ENCODE measurements at regions not wholly inside any gene's neighbourhood (a gene's known extent, or its start where the extent isn't known, plus 50 kb on each side); places are given as distances from the start of the nearest gene placed in this dataset.
"Not testable (repeated sequence)": the region's sequence is repeated elsewhere in the genome, so short reads cannot be mapped to it uniquely, and the experiment has no call there.

DNA sequence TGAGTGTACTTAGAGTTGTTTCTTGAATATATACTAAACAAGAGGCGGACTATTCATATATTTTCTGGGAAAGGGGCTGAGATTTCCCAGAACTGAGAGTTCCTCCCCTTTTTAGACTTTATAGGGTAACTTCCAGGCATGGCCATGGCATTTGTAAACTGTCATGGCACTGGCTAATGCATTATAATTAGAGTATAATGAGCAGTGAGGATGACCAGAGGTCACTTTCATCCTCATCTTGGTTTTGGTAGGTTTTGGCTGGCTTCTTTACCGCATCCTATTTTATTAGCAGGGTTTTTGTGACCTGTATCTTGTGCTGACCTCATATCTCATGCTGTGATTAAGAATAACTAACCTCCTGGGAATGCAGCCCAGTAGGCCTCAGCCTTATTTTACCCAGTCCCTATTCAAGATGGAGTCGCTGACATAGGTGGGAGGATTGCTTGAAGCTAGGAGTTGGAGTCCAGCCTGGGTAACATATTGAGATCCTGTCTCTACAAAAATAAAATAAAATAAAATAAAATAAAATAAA is 91.4 kb downstream of the MOBP start:
- H3K9me3 Mint-ChIP-seq = peaks cover 5% of the 10 kb centered on the region

DNA sequence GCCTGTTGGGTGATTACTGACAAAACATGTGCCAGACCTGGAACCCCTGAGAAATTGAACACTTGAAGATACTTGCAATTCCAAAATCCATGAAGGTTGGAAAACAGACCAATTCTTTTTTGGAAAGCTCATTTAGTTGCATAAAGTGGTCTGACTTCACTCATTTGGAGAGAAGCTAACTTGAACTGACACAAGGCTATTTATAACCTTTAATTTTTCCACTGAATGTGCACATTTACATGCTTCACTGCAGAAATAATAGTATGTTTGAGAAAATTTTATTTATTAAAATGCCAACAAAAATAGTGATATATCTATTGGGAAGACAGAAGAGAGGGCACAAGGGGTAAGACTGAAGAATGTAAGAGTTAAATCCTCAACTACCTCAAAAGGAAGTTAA is 92.1 kb downstream of the MOBP start:
- no peak overlapping the region for H3K4me3 Mint-ChIP-seq
- CTCF ChIA-PET = no interaction called here
- no peaks in the 10 kb centered on the region for H3K27me3 Mint-ChIP-seq (ENCODE audit: low read depth)
- H3K9me3 Mint-ChIP-seq = no peaks in the 10 kb centered on the region
- DNase-seq = no peak
- no peak overlapping the region for H3K27ac Mint-ChIP-seq
- no peaks in the 10 kb centered on the region for H3K4me1 Mint-ChIP-seq (ENCODE audit: low read depth)
- intact Hi-C loops (cut with micrococcal nuclease) = no loop called here
- no peaks in the 10 kb centered on the region for H3K36me3 Mint-ChIP-seq (ENCODE audit: low read depth)

More for the DNA sequence above, 91.4 kb downstream of the MOBP start:
- Mint-ChIP-seq H3K36me3 (ENCODE audit: low read depth) (no peaks in the 10 kb centered on the region), H3K4me1 (ENCODE audit: low read depth) (no peaks in the 10 kb centered on the region), H3K27ac (no peak overlapping the region), H3K4me3 (no peak overlapping the region), H3K27me3 (ENCODE audit: low read depth) (peaks cover 2% of the 10 kb centered on the region)
- no peak for DNase-seq
- CTCF ChIA-PET = no interaction called here
- intact Hi-C loops (cut with micrococcal nuclease) = no loop called here

DNA sequence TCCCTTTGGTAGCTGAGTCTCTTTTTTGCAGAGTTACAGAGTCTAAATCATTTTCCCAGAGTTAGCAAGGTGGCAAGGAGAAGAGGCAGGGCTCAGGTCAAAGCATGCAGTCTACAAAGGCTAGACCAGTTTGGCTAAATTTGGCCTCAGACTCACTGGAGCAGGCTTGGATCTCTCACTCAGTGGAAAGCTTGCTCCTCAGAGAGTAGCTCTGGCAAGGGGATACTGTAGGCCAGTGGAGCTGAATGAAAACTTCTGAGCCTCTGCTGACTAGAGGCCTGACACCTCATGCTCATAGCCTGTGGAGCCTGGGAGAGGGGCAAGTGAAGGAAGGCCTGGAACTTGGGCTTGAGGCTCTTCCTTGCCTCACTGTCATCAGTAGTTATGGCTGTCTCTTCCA is 101.0 kb downstream of the MOBP start:
- Mint-ChIP-seq H3K9me3 (no peaks in the 10 kb centered on the region), H3K4me3 (no peak overlapping the region), H3K27ac (no peak overlapping the region), H3K27me3 (ENCODE audit: low read depth) (peaks cover 6% of the 10 kb centered on the region), H3K36me3 (ENCODE audit: low read depth) (no peaks in the 10 kb centered on the region), H3K4me1 (ENCODE audit: low read depth) (no peaks in the 10 kb centered on the region)
- CTCF ChIA-PET = interaction anchor here (0.6 kb wide), 1 partner anchor 49 kb away, joined by 5 read pairs; no protein-coding TSS in a partner anchor
- no peak for DNase-seq
- intact Hi-C loops (cut with micrococcal nuclease) = no loop called here

DNA sequence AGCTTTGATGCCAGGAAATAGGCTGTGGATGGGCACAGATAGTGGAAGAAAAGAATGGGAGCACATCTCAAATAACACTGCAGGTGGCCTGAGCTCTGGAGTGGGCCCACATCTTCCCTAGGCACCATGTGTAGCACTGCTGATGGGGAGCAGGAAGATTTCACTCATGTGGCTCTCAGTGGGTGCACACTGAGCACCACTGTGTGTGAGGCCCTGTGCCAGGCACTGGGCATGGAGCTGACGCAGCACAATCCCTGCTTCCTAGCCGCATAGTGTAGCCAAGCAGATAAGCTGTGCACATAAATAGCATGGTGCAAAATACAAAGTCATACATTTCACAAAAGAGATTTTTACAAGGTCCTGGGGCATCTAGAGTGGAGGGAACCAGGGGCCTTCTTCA is 101.6 kb downstream of the MOBP start:
- H3K27ac Mint-ChIP-seq = no peak overlapping the region
- H3K27me3 Mint-ChIP-seq (ENCODE audit: low read depth) = peaks cover 6% of the 10 kb centered on the region
- no peak overlapping the region for H3K4me3 Mint-ChIP-seq
- intact Hi-C loops (cut with micrococcal nuclease) = no loop called here
- CTCF ChIA-PET = no interaction called here
- no peaks in the 10 kb centered on the region for H3K9me3 Mint-ChIP-seq
- H3K36me3 Mint-ChIP-seq (ENCODE audit: low read depth) = no peaks in the 10 kb centered on the region
- no peaks in the 10 kb centered on the region for H3K4me1 Mint-ChIP-seq (ENCODE audit: low read depth)
- no peak for DNase-seq

DNA sequence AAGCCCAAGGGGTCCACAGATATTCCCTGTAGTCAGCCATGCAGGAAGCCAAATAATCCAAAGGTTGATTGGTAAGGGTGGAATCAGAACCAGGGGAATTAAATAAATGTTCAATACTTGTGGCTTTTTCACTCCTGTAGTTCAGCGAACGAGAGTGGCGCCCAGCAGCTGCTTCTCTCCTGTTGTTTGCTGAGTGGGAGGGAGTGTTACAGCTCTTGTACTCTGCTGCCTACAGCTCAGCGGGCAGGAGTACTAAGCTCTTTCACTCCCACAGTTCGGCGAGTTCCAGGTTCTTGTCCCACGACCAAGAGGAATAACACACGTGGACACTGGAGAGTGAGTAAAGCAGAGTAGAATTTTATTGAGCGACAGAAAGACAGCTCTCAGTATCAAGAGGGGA is 105.9 kb downstream of the MOBP start:
- Mint-ChIP-seq H3K4me1 (ENCODE audit: low read depth) (no peaks in the 10 kb centered on the region), H3K4me3 (no peak overlapping the region), H3K9me3 (no peaks in the 10 kb centered on the region), H3K36me3 (ENCODE audit: low read depth) (no peaks in the 10 kb centered on the region), H3K27me3 (ENCODE audit: low read depth) (peaks cover 2% of the 10 kb centered on the region), H3K27ac (no peak overlapping the region)
- no peak for DNase-seq
- intact Hi-C loops (cut with micrococcal nuclease) = no loop called here
- CTCF ChIA-PET = no interaction called here

DNA sequence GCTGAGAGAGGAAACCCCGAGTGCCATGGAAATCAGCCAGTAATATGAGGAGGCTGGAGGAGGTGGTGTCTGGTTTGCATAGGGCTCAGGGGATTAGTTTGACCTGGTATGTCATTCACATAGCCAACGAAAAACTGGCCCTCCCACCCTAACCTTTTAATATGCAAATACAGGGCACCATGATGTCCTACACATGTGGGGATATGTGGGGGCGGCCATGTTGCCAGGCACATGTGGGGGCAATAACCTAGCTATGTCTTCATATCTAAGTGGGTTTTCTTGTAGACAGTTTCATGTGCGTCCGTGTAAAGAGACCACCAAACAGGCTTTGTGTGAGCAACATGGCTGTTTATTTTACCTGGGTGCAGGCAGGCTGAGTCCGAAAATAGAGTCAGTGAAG is 110.1 kb downstream of the MOBP start:
- intact Hi-C loops (cut with micrococcal nuclease) = no loop called here
- no peak overlapping the region for H3K4me3 Mint-ChIP-seq
- H3K4me1 Mint-ChIP-seq (ENCODE audit: low read depth) = no peaks in the 10 kb centered on the region
- no peak overlapping the region for H3K27ac Mint-ChIP-seq
- no peaks in the 10 kb centered on the region for H3K9me3 Mint-ChIP-seq
- no peak for DNase-seq
- CTCF ChIA-PET = no interaction called here
- no peaks in the 10 kb centered on the region for H3K36me3 Mint-ChIP-seq (ENCODE audit: low read depth)
- H3K27me3 Mint-ChIP-seq (ENCODE audit: low read depth) = peaks cover 2% of the 10 kb centered on the region

DNA sequence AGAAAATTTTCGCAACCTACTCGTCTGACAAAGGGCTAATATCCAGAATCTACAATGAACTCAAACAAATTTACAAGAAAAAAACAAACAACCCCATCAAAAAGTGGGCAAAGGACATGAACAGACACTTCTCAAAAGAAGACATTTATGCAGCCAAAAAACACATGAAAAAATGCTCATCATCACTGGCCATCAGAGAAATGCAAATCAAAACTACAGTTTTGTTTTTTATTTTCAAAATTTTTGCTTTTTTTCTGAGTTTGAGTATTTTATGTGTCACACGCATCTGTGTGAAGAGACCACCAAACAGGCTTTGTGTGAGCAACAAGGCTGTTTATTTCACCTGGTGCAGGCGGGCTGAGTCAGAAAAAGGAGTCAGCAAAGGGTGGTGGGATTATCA is 118.7 kb downstream of the MOBP start:
- intact Hi-C loops (cut with micrococcal nuclease); H3K27me3 Mint-ChIP-seq (ENCODE audit: low read depth); H3K4me1 Mint-ChIP-seq (ENCODE audit: low read depth); CTCF ChIA-PET; DNase-seq; H3K9me3 Mint-ChIP-seq; H3K36me3 Mint-ChIP-seq (ENCODE audit: low read depth); H3K4me3 Mint-ChIP-seq; H3K27ac Mint-ChIP-seq: not testable (repeated sequence)

DNA sequence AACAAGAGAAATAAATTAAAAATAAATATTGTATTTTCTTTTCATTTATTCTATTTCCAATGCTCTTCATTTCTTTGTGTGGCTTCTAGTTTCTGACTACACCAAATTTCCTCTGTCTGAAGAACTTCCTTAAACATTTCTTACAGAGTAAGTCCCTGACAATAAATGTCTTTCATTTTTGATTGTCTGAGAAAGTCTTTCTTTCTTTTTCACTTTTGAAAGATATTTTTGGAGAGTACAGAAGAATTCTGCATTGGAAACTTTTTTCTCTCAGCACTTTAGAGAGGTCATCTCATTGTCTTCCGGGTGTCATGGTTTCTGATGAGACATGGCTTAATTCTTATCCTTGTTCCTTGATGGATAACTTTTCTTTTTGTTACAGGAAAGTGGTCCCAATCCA is 119.6 kb downstream of the MOBP start:
- Mint-ChIP-seq H3K36me3 (ENCODE audit: low read depth) (no peaks in the 10 kb centered on the region), H3K4me1 (ENCODE audit: low read depth) (no peaks in the 10 kb centered on the region), H3K27ac (no peak overlapping the region), H3K4me3 (no peak overlapping the region), H3K27me3 (ENCODE audit: low read depth) (peaks cover 3% of the 10 kb centered on the region), H3K9me3 (peaks cover 3% of the 10 kb centered on the region)
- intact Hi-C loops (cut with micrococcal nuclease) = no loop called here
- DNase-seq = no peak
- CTCF ChIA-PET = no interaction called here

DNA sequence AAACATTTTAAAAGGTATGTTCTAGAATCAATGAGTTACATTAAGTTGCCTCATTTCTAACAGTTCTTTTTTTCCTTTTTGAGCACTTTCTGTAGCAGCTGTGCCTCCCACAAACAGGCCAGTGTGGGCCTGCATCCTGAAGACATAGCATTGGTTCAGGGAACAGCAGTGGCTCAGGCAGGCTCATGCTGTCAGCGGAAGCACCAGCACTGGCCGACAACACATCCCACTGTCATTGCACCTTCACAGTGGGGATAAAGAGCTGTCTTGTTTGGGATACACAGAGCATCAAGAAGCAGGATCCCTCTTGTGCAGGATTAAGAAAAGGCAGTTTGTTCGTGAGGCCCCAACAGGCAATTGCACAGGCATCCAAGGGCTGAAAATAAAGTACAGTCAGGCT is 123.3 kb downstream of the MOBP start:
- intact Hi-C loops (cut with micrococcal nuclease) = no loop called here
- H3K4me1 Mint-ChIP-seq (ENCODE audit: low read depth) = no peaks in the 10 kb centered on the region
- DNase-seq = no peak
- no peak overlapping the region for H3K27ac Mint-ChIP-seq
- CTCF ChIA-PET = no interaction called here
- H3K27me3 Mint-ChIP-seq (ENCODE audit: low read depth) = peaks cover 3% of the 10 kb centered on the region
- no peaks in the 10 kb centered on the region for H3K9me3 Mint-ChIP-seq
- no peaks in the 10 kb centered on the region for H3K36me3 Mint-ChIP-seq (ENCODE audit: low read depth)
- no peak overlapping the region for H3K4me3 Mint-ChIP-seq

DNA sequence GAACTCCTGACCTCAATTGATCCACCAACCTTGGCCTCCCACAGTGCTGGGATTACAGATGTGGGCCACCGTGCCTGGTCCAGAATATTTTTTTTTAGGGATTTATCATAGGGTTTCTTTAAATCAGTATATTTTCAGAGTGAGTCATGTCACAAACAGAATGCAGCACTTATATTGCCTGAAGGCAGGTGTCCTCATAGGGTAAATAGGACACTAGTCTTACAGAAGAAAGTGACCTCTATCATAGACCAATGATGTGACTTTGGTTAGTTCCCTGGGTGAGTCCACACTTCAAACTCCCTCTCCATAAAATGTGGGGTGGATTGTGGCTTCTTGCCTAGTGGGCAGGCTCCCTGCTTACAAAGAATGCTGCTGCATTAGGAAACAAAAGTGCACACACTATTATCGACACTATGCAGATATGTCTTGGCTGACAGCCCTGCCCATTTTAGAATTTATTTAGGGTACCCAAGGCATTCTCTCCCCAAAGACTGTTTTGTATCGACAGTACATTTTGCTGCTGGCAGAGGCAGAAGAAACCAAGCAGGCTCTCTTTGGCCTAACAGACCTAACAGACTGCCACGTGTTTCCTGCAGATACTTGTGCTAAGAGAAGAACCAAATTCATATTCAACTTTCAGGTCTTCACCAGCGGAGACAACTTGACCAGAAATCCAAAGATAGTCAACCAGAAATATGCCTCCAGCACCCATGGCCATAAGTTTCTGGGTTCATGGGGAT is 125.0 kb downstream of the MOBP start:
- Mint-ChIP-seq H3K27me3 (ENCODE audit: low read depth) (peaks cover 3% of the 10 kb centered on the region), H3K36me3 (ENCODE audit: low read depth) (no peaks in the 10 kb centered on the region), H3K4me1 (ENCODE audit: low read depth) (no peaks in the 10 kb centered on the region), H3K27ac (no peak overlapping the region), H3K9me3 (no peaks in the 10 kb centered on the region), H3K4me3 (no peak overlapping the region)
- DNase-seq = no peak
- CTCF ChIA-PET = interaction anchor here (0.7 kb wide), 1 partner anchor 74 kb away, joined by 4 read pairs; no protein-coding TSS in a partner anchor
- intact Hi-C loops (cut with micrococcal nuclease) = no loop called here

DNA sequence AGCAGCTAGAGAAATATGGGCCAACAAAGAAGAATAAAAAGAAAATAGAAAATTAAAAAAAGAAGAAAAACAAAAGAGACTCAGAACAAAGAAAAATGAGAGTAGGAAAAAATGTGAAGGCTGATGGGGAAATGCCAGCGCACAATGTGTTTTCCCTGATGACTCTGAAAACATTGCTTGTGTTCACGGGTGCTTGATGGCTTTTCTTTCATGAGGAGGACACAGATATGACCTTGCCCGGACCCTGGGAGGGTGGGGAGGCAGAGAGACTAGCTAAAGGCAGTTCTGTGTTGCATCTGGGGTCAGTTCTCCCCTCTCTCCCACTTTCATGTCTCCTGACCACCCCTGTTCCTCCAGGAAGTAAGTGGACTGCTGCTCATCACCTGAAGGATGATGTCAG is 125.9 kb downstream of the MOBP start:
- Mint-ChIP-seq H3K9me3 (no peaks in the 10 kb centered on the region), H3K4me3 (no peak overlapping the region), H3K4me1 (ENCODE audit: low read depth) (no peaks in the 10 kb centered on the region), H3K27me3 (ENCODE audit: low read depth) (no peaks in the 10 kb centered on the region), H3K36me3 (ENCODE audit: low read depth) (no peaks in the 10 kb centered on the region), H3K27ac (no peak overlapping the region)
- intact Hi-C loops (cut with micrococcal nuclease) = no loop called here
- CTCF ChIA-PET = interaction anchor here (0.5 kb wide), 1 partner anchor 69 kb away, joined by 3 read pairs; no protein-coding TSS in a partner anchor
- DNase-seq = no peak

DNA sequence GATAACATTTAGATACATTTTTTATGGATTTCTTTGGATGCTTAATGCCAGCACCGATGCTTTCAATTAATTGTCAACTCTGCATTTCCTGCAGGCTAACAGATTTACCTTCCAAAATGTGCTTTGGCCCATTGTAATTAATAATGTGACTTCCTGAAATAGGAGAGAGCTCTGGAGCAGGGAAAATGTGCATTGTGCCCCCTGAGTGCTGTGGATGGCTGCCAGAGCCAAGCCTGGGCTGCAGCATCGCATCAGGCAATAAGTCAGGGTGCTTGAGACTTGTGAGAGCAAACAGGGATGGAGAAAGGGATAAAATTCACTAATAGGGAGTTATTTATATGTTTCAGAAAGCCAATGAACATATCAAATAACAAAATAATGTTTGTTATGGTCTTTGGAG is 133.8 kb downstream of the MOBP start:
- Mint-ChIP-seq H3K4me3 (no peak overlapping the region), H3K36me3 (ENCODE audit: low read depth) (no peaks in the 10 kb centered on the region), H3K27me3 (ENCODE audit: low read depth) (peaks cover 8% of the 10 kb centered on the region), H3K27ac (no peak overlapping the region), H3K9me3 (no peaks in the 10 kb centered on the region), H3K4me1 (ENCODE audit: low read depth) (no peaks in the 10 kb centered on the region)
- intact Hi-C loops (cut with micrococcal nuclease) = no loop called here
- CTCF ChIA-PET = no interaction called here
- no peak for DNase-seq

DNA sequence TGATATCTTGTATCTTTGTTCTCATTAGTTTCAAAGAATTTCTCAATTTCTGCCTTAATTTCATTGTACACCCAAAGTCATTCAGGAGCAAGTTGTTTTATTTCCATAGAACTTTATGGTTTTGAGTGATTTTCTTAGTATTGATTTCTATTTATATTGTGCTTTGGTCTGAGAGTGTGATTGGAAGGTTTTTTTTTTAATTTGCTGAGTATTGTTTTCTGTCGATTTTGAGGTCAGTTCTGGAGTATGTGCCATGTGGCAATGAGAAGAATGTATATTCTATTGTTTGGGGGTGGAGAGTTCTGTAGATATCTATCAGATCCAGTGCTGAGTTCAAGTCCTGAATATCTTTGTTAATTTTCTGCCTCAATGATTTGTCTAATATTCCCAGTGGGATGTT is 138.4 kb downstream of the MOBP start:
- no peak for DNase-seq
- intact Hi-C loops (cut with micrococcal nuclease) = no loop called here
- no peaks in the 10 kb centered on the region for H3K36me3 Mint-ChIP-seq (ENCODE audit: low read depth)
- H3K27me3 Mint-ChIP-seq (ENCODE audit: low read depth) = peaks cover 12% of the 10 kb centered on the region
- H3K4me3 Mint-ChIP-seq = no peak overlapping the region
- no peaks in the 10 kb centered on the region for H3K4me1 Mint-ChIP-seq (ENCODE audit: low read depth)
- CTCF ChIA-PET = no interaction called here
- peaks cover 2% of the 10 kb centered on the region for H3K9me3 Mint-ChIP-seq
- H3K27ac Mint-ChIP-seq = no peak overlapping the region
